ENCODE measurements at regions not wholly inside any gene's neighbourhood (a gene's known extent, or its start where the extent isn't known, plus 50 kb on each side); places are given as distances from the start of the nearest gene placed in this dataset.

GRCh38 chr12:94844452-94844851 lies 159.0 kb downstream of the NDUFA12 start:
- TF ChIP-seq POLR2A (IDR thresholded peaks at IDR 0.05) (no peak), CTCF (IDR thresholded peaks at IDR 0.05) (no peak)
